ENCODE measurements at regions not wholly inside any gene's neighbourhood (a gene's known extent, or its start where the extent isn't known, plus 50 kb on each side); places are given as distances from the start of the nearest gene placed in this dataset.
"Not testable (repeated sequence)": the region's sequence is repeated elsewhere in the genome, so short reads cannot be mapped to it uniquely, and the experiment has no call there.

DNA sequence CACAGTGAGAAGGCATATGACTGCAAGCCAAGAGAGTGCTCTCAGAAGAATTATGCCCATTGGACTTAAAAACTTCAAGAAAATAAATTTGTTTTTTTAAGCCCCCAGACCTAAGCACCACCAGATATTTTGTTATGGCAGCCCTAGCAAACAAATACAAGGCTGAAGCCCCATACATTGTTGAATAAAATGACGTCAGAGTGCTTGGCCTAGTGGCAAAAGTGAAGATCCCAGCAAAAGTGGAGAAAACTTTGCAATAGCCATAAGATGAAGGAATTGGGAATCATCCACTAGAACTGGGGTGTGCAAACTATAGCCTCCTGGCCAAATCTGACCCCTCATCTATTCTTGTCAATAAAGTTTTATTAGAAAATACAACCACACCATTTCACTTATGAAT lies 517.5 kb downstream of the IRS1 start:
- no peak for DNase-seq (ENCODE audit: low spot score)

DNA sequence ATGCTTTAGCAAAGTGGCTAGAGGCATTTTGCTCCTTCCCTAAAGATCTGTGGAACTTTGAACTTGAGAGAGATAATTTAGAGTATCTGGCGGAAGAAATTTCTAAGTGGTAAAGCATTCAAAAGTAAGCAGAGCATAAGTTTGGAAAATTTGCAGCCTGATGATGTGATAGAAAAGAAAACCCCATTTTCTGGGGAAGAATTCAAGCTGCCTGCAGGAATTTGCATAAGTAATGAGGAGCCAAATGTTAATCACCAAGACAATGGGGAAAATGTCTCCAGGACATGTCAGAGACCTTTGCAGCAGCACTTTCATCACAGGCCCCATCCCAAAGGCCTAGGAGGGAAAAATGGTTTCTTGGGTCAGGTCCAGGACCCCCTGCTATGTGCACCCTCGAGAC lies 519.5 kb downstream of the IRS1 start:
- not testable (repeated sequence) for DNase-seq (ENCODE audit: low spot score)

DNA sequence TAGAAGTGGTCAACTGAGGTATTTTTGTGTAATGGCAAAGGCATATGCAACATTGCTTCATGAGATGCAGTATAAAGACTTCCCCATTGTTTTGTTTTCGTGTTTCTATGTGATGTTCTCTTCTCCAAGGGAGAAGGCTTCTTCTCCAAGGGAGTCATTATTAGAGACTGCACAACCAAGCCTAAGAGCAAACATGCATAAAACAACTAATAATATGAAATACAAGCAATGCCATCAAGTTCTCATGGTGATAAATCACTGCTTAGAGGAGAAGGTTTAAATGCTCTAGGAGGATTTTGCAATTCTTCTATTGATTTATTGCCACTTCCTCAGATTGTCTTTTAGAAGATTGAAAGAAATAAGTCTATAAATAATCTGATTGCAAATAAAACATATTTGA lies 524.4 kb downstream of the IRS1 start:
- DNase-seq (ENCODE audit: low spot score): no peak

GRCh38 chr2:226274143-226274542 lies 525.5 kb downstream of the IRS1 start:
- no peak for DNase-seq (ENCODE audit: low spot score)

DNA sequence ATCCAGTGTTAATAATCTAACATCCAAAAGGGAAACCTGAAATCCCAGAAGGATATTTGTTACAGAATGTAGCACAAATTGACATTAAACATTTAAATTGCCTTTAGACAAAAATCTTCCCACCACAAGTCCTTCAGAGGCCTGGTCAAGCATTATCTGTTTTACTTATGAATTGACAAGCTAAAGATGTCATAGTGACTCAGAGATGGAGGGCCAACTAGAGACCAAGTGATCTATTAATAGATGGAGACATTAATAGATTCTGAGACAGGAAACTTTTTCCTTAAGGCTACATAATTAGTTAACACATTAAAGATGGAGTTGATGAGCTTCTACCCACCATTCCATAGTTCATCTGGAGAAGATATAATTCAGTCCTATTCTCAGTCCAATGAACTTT lies 526.2 kb downstream of the IRS1 start:
- DNase-seq (ENCODE audit: low spot score): no peak

DNA sequence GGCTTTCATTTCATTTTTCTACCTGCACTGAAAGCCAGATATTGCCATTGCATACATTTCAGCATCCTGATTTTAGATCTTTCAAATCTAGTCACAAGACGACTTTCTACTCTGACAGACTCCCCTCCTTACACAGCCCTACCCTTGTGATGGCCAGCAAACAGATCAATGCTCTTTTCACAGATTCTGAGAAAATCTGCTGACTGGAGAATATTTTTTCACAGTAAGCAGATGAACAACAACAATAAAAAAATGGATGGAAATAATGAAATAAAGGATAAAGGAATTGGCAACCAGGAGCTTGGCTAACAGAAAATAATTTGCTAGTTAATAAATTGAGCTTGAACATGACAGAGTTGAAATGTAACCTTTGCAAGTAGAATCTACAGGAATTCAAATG lies 527.2 kb downstream of the IRS1 start:
- DNase-seq (ENCODE audit: low spot score): no peak

DNA sequence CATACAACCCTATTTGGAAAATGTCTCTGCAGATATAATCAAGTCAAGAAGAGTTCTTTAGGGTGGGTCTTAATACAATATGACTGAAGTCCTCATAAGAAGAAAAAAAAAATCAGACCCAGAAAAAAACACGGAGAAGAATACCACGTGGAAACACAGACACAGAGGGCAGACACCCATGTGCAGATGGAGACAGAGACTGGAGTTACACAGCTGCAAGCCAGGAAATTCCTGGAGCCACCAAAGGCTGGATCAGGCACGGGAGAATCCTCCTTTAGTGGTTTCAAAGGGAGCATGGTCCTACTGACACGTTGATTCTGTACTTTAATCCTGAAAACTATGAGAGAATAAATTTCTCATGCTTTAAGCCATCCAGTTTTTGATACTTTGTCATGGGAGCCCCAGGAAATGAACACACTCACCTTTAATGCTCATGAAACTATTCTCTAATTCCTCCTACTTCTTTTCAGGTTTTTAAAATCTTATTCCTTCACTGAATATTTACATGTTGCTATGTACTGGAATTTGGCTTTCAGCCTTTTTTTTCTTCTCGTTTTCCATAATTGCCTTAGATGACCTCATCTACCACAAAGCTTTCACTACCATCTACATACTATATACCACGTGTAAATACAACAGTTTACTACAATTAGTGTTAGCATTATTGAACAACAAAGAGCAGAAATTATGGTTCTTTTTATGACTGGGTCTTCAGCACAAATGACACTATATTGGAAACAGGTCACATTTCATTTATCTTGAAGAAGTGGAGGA lies 529.1 kb downstream of the IRS1 start:
- DNase-seq (ENCODE audit: low spot score): no peak

DNA sequence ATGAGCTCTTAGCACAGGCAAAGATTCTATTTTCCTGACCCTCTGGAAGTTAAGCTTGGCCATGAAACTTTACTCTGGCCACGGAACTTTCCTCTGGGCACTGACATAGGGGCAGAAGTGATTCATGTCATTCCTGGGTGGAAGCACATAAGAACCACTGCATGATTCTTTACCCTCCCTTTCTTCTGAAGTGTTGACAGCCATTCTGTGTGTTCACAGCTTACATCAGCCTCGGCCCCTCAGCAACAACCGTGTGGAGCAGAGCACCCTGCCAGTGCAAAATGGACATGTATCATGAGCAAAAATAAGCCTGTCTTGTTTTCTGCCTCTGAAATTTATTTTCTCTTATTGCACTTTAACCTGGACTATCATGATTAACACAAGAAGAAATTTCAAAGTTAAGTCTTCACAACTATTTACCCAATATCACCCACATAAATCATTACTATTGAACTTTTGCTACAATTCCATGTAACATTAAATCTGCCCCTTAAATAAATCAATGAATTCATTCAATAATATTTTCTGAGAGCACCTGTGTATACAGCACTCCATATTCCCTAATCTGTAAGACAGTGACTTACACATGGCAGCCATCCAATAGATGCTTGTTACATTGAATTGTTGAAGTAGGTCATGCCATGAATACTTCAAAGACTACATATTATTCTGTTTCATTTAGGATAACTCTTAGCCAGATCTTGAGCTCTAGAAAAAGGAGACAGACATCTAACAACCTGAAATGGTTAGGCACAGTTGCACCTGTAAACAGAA lies 531.9 kb downstream of the IRS1 start:
- no peak for DNase-seq (ENCODE audit: low spot score)

DNA sequence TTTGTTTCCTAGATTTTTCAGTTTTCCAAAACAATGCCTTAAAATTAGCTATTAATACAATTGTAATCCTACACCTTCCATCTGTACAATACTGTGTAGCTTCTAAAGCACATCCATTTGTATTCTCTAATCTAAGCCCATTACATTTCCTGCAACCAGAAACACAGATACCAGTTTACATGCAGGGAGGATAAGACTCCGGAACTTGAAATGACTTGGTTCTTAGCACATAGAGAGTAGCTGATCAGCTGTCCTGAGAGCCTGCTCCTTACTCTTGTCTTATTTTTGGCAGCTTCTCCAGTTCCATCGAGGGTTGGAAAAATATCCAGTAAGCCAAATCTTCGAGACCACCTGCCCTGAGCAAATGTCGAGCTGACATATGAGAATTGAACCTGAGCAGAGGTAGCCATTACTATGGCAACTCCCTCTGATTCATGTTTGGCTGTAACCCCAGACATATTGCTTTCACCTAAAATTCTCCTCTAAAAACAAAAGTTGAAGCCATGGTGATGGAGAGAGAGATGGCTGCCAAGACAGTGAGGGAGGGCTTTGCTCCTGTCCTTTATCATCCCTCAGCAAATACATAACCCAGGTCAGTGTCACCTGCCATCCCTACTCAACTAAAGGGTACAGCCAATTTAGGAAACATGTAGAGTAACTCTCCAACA lies 542.8 kb downstream of the IRS1 start:
- no peak for DNase-seq (ENCODE audit: low spot score)

- DNase-seq (ENCODE audit: low spot score): no peak
Measured at GRCh38 chr2:226256237-226256636, 543.4 kb downstream of the IRS1 start.

GRCh38 chr2:226251661-226252060 lies 548.0 kb downstream of the IRS1 start:
- DNase-seq (ENCODE audit: low spot score): no peak

DNA sequence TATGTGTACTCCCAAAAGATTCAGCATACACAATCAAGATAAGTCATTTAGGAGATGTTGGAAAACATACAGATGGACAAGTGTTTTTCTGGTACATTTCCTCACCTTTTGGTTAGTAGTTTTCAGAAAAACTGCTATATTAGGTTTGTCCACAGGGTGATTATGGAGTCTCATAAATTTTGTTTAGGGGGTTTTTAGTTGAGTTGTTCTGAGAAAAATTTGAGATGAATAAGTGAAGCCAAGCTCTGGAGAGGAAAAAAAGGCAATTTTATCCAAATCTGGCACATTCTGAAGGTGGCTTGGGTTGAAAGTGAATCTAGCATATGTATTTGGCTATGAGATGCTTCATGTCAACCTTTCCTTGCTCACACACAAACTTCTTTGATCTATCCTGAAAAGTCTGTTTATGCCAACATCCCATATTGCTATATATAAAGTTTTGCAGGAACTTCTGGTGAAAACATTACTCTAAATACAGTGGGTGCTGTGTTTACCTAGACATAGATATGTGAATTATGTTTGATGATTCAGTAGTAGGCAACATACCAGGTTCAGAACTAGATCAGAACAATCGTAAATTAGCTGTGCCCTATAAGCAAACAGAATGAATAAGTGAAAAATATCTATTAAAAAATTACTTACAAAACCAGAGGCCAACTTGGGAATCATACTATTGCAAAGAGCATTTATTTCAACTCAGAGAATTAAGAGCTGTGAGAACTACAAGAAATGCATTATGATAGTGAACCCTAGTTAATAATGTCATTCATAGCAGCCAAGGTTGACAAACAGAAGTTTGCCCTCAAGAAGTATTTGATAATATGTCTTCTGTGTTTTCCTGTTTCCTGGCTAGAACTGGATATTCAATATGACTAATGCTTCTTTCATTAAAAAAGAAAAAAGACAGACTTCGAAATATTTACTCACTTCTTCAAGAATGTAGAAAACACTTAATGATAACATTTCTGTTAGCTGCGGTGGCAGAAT lies 552.0 kb downstream of the IRS1 start:
- no peak for DNase-seq (ENCODE audit: low spot score)

DNA sequence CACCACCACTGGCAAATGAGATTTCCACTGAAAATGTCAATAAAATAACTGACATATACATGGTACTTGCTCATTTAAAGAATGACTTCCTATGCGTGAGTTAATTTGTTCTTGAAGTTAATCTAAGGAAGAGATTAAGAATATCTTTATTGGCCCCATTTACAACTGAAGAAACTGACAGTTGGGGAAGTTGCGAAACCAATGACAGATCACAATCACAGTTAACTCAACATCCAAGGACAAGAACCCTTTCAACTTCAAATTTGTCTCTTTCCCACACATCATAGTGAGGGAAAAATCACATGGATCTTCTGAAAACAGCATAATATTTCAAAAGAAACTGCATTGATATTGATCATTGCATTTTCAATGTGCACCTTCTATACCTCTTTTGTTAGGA lies 565.4 kb downstream of the IRS1 start:
- no peak for DNase-seq (ENCODE audit: low spot score)

- no peak for DNase-seq (ENCODE audit: low spot score)
Measured at GRCh38 chr2:226233388-226233787, 566.2 kb downstream of the IRS1 start.

DNA sequence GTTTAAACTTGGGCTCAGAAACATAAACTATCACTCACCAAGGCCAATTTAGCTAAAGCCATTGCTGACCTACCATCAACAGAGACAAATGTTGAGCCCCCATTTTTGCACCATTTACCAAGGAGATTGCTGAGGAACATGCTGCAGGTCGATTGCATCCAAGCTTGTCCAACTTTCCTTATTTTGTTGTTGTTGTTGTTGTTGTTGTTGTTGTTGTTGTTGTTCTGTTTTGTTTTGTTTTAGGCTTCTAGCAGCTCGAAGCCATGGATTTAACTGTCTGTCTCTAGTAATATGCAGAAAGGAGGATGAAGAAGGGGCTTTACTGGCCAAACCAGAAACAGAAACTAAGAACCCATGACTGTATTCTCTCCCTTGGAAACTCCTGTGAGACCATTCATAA lies 571.5 kb downstream of the IRS1 start:
- no peak for DNase-seq (ENCODE audit: low spot score)

DNA sequence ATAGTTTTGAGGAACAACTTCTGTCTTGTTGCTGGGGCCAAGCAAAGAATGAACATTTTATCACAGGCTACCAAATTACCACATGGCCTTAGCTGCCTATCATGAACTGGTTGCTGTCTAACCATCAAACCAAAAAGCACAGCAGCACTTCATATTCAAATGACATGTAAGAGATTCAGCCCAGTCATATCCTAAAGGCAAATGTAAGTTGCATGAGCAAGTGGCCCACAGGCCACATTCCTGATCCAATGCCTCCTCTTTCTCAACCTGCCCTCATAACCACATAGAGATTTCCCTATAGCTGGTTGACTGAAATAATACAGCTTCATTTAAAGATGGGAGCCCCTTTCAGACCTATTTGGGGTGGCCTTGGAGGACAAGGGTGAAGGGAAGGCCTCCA lies 572.3 kb downstream of the IRS1 start:
- no peak for DNase-seq (ENCODE audit: low spot score)

- DNase-seq (ENCODE audit: low spot score): no peak
Measured at GRCh38 chr2:226223704-226224103, 575.9 kb downstream of the IRS1 start.

DNA sequence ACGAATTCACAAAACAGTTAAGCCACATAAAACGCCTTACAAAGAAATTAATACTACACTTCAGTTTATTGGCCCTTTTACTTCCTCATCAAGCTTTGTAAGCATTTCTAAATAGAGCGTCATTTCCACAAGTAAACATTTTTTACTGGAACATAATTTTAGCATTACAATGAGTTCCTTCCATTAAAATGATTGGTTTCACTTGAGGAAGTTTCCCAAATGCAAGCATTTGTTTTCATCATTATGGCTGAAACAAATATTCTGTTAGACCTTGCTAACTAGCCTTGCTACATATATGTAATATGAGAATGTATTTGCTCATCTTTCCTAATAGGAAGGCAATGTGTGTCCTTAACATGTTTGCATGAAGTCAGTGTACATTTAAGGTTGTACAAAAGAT lies 579.1 kb downstream of the IRS1 start:
- no peak for DNase-seq (ENCODE audit: low spot score)

DNA sequence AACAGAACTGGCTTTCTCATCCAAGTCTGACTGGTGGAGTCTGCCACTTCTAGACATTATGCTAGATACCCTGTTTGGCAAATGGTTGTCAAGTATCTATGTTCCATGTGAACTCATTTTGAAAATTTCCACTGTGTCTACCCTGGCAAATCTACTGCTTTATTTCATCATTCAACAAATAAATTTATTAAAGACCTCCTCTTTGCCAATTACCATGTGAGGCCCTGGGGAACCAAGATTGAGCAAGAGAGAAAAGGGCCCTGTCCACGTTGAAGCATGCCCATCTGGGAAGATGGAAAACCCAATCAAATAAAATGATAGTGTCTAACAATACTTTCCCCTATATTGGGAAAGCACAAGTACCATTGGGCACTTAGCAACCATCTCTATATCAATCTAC lies 582.4 kb downstream of the IRS1 start:
- DNase-seq (ENCODE audit: low spot score): no peak

DNA sequence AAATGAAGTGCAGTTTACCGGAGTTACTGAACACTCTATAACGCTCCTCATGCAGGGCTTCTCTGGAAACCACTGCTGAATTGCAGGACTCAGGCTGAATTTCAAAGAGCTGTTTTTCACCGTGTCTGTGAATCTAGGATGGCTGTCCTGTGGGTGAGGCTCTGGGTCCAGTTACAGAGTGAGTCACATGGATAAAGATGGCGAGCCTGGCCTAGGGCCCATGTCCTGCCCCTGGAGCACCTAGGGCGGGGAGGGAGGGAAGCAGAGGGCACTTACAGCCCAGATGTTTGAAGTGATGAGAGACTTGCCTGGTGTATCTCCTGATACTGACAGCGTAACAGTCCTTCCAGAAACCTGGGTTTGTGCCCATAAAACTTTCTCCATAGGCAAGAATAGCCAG lies 583.0 kb downstream of the IRS1 start:
- no peak for DNase-seq (ENCODE audit: low spot score)

- DNase-seq (ENCODE audit: low spot score): no peak
Measured at GRCh38 chr2:226215902-226216503, 583.6 kb downstream of the IRS1 start.
